Fibroblast of the aortic adventitia (primary cell): ENCODE measurements at regions not wholly inside any gene's neighbourhood (a gene's known extent, or its start where the extent isn't known, plus 50 kb on each side); places are given as distances from the start of the nearest gene placed in this dataset.

Experiments
- DNase-seq: peaks from one replicate; pipeline ENCODE4 v3.0.0-alpha.2; 2010; ENCODE audit warnings: low read depth
- H3K4me3 ChIP-seq: 2 replicates; pipeline ENCODE4 v1.5.1; 2011; ENCODE audit warnings: low read depth, mild to moderate bottlenecking, control low read depth, low read length, moderate library complexity
- CTCF ChIP-seq: IDR thresholded peaks from 2 replicates; pipeline ENCODE4 v1.5.1; 2011; ENCODE audit warnings: mild to moderate bottlenecking, low read length, control low read depth, inconsistent platforms; ENCODE audit not compliant: insufficient read depth

DNA sequence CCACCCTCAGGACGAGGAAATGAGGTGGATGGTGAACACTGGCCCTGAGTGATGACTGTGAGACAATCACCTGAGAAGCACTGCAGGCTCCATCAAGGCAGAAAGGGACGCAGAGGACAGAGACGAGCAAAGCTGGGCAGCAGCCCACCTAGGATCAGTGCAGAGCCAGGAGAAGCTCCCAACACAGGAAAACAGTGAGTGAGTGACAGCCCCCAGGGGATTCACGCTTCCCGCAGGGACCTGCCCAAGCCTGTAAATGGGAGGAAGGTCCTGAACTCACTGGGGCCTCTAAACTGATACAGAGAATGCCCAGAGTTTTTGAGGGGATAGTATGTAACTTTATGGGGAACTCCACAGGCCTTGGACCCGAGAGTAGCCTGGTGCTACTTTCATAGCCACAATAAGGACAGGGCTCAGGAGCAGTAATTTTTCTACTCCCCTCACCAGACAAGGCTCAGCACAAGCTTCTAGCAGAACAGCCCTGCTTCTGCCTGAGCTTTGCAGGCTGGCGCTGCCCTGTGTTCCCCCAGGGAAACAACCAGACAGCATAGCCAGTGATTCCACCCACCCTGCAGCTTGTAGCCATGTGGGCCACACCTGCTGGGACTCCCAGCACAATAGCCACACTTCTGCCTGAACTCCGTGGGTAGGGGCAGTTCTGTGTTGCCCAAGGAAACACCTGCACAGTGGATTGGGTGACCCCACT is 708.4 kb downstream of the POM121L12 start:
- H3K4me3 ChIP-seq: no peak overlapping the region
- no peak for TF ChIP-seq CTCF
- DNase-seq: no peak

- no peak for DNase-seq
- no peak overlapping the region for H3K4me3 ChIP-seq
- no peak for TF ChIP-seq CTCF
These were observed 708.9 kb downstream of the POM121L12 start for GRCh38 chr7:53744403-53744760.

GRCh38 chr7:53756946-53757345 is 721.5 kb downstream of the POM121L12 start:
- H3K4me3 ChIP-seq: no peak overlapping the region
- DNase-seq: no peak
- no peak for TF ChIP-seq CTCF

DNA sequence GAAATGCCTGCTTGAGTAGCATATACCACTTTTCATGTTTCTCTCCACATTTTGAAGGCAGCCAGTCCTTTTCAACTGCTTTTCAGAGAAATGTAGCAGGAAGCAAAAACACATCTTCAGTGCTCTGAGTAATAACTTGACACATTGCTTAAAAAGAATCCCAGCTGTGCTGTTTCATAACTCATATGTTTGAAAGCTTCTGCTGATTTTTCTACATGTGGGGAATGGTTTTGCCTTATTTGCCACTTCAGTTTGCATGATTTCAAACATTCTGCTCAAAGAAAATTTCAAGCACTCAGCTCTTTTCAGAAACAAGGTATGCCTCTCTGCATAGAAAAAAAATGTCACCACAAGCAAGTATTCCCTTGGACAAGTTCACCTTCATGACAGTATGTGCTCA is 732.8 kb downstream of the POM121L12 start:
- no peak for DNase-seq
- H3K4me3 ChIP-seq: no peak overlapping the region
- TF ChIP-seq CTCF: no peak

DNA sequence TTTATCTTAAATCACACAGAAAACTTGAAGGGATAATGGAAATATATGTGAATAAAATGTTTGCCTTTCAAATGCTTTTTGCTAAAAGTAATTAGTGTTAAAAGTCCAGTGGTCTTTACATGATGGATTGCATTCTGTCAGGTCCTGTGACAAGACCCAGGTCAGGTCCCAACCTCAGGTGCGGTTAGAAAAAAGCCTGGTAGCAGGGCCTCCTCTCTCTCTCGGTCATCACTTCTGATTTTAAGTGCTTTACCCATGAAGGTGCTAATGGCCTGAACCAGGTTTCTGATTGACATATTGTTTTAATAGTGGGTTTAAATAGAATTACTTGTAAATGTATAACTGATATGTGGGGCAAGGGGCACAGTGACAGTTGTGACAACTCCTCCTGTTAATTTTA is 736.3 kb downstream of the POM121L12 start:
- no peak overlapping the region for H3K4me3 ChIP-seq
- TF ChIP-seq CTCF: no peak
- DNase-seq: no peak

GRCh38 chr7:53776323-53776722 is 740.9 kb downstream of the POM121L12 start:
- TF ChIP-seq CTCF: no peak
- H3K4me3 ChIP-seq: no peak overlapping the region
- DNase-seq: no peak

DNA sequence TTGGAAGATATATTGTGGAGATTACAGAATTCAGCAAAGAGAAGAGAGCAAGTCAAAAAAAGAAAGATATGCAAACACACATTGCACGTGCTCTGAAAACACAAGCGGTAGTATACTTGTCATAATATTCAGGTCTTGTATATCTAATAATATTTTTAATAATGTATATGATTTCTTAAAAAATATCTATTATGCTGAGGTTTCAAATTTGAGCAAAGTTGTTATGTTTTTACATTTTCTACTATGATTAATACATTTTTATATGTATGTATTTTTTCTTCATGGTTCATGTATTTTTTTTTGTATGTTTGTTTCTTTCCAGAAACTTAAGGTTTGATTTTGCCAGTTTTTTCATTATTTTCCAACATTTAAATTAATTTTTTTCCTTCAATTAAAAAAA is 752.4 kb upstream of the VSTM2A start:
- no peak overlapping the region for H3K4me3 ChIP-seq
- TF ChIP-seq CTCF: no peak
- DNase-seq: no peak
